ENCODE measurements at regions not wholly inside any gene's neighbourhood (a gene's known extent, or its start where the extent isn't known, plus 50 kb on each side); places are given as distances from the start of the nearest gene placed in this dataset.
"Not testable (repeated sequence)": the region's sequence is repeated elsewhere in the genome, so short reads cannot be mapped to it uniquely, and the experiment has no call there.

DNA sequence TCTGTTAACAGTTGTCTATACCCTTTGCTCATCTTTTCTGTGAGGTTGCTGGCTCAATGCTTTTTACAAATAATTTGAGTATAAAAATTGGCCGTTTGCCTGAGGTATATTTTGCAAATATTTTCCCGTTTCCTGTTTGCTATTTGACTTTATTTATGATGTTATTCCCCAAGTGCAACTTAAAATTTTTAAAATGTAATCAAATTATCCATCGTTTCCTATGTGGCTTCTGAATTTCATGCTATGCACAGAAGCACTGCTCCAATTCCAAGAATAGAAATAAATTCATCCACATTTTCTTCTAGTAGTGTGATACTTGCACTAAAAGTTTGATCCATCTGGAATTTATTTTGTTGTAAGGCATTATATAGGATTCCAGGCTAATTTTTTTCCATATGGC, 123.6 kb downstream of the ZNF608 start:
- Histone ChIP-seq H3K9ac (ENCODE audit: low read depth in 1 of 3, low read length in 3 of 3) (no peak overlapping the region), H3K27me3 (ENCODE audit: control insufficient read depth in 3 of 3, insufficient read depth in 3 of 3, low read length in 3 of 3) (no peaks in the 10 kb centered on the region), H3K9me3 (ENCODE audit: control insufficient read depth in 3 of 3, low read length in 3 of 3) (no peaks in the 10 kb centered on the region), H3K4me3 (ENCODE audit: low read length in 3 of 3) (no peak overlapping the region), H3K4me1 (ENCODE audit: control insufficient read depth in 3 of 3, insufficient read depth in 3 of 3, low read length in 3 of 3) (no peaks in the 10 kb centered on the region), H3K36me3 (ENCODE audit: control insufficient read depth in 3 of 3, insufficient read depth in 3 of 3, low read length in 3 of 3) (no peaks in the 10 kb centered on the region), H3K27ac (ENCODE audit: low read depth, low read length) (no peak overlapping the region)

DNA sequence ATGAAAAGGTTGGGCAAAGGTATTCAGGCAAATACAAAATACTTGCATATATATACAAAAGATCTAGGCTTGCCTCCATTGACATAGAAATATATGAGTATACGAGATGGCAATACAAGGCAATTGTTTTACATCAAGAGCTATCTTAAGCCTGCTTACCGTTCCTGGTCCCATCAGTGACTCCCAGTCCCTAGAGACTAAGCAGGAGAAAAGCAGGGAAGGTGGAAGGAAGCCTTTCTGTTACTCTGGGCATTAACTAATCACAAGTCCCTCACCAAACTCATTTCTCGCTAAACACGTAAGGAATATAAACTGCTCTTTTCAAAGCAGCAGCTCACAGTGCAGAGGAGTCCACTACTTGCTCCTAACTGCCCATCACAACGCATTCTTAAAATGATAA, 125.2 kb downstream of the ZNF608 start:
- H3K27ac ChIP-seq (ENCODE audit: low read depth, low read length), result no peak overlapping the region
- H3K9me3 ChIP-seq (ENCODE audit: control insufficient read depth in 3 of 3, low read length in 3 of 3), result no peaks in the 10 kb centered on the region
- no peak overlapping the region for H3K9ac ChIP-seq (ENCODE audit: low read depth in 1 of 3, low read length in 3 of 3)
- H3K4me3 ChIP-seq (ENCODE audit: low read length in 3 of 3), result no peak overlapping the region
- H3K36me3 ChIP-seq (ENCODE audit: control insufficient read depth in 3 of 3, insufficient read depth in 3 of 3, low read length in 3 of 3), result no peaks in the 10 kb centered on the region
- H3K27me3 ChIP-seq (ENCODE audit: control insufficient read depth in 3 of 3, insufficient read depth in 3 of 3, low read length in 3 of 3), result no peaks in the 10 kb centered on the region
- H3K4me1 ChIP-seq (ENCODE audit: control insufficient read depth in 3 of 3, insufficient read depth in 3 of 3, low read length in 3 of 3), result no peaks in the 10 kb centered on the region

DNA sequence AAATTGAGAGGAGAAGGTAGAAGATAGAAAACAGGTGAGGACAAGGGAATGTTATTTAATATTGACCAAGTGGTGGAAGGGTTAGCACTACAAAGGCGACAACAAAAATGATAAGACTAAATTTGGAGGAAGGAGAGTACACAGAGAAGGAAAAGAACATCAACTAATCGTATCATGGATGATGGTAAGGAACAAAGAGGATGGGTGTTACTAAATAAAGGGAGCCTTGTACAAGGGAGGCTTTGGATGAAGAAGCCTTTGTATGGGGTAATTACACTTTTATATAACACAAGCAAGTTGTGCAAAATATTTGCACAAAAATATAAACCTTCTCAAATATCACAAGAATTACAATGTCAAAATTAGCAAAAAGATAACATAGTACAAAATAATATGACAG, 125.7 kb downstream of the ZNF608 start:
- Histone ChIP-seq H3K27ac (ENCODE audit: low read depth, low read length) (no peak overlapping the region), H3K9me3 (ENCODE audit: control insufficient read depth in 3 of 3, low read length in 3 of 3) (no peaks in the 10 kb centered on the region), H3K36me3 (ENCODE audit: control insufficient read depth in 3 of 3, insufficient read depth in 3 of 3, low read length in 3 of 3) (no peaks in the 10 kb centered on the region), H3K27me3 (ENCODE audit: control insufficient read depth in 3 of 3, insufficient read depth in 3 of 3, low read length in 3 of 3) (no peaks in the 10 kb centered on the region), H3K9ac (ENCODE audit: low read depth in 1 of 3, low read length in 3 of 3) (no peak overlapping the region), H3K4me1 (ENCODE audit: control insufficient read depth in 3 of 3, insufficient read depth in 3 of 3, low read length in 3 of 3) (no peaks in the 10 kb centered on the region), H3K4me3 (ENCODE audit: low read length in 3 of 3) (no peak overlapping the region)

DNA sequence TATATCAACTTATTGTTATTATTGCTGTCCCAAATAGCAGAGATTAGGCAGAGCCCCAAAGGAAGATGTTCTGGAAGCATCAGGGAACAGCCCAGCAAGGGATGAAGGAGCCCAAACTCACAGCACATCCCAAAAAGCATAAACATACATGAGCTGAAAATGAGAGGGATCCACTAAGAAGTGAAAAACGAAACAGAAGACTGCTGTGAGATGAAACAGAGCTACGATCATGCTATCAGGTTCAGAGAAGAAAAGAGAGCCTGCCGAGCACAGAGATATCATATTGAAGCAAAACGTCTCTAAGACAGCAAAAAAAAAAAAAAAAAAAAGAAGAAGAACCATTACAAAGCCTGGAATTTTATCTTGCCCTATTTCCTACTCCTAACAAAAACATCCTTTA, 127.3 kb downstream of the ZNF608 start:
- no peak overlapping the region for H3K9ac ChIP-seq (ENCODE audit: low read depth in 1 of 3, low read length in 3 of 3)
- H3K4me1 ChIP-seq (ENCODE audit: control insufficient read depth in 3 of 3, insufficient read depth in 3 of 3, low read length in 3 of 3), result no peaks in the 10 kb centered on the region
- H3K4me3 ChIP-seq (ENCODE audit: low read length in 3 of 3), result no peak overlapping the region
- no peaks in the 10 kb centered on the region for H3K36me3 ChIP-seq (ENCODE audit: control insufficient read depth in 3 of 3, insufficient read depth in 3 of 3, low read length in 3 of 3)
- H3K27ac ChIP-seq (ENCODE audit: low read depth, low read length), result no peak overlapping the region
- H3K9me3 ChIP-seq (ENCODE audit: control insufficient read depth in 3 of 3, low read length in 3 of 3), result no peaks in the 10 kb centered on the region
- no peaks in the 10 kb centered on the region for H3K27me3 ChIP-seq (ENCODE audit: control insufficient read depth in 3 of 3, insufficient read depth in 3 of 3, low read length in 3 of 3)

DNA sequence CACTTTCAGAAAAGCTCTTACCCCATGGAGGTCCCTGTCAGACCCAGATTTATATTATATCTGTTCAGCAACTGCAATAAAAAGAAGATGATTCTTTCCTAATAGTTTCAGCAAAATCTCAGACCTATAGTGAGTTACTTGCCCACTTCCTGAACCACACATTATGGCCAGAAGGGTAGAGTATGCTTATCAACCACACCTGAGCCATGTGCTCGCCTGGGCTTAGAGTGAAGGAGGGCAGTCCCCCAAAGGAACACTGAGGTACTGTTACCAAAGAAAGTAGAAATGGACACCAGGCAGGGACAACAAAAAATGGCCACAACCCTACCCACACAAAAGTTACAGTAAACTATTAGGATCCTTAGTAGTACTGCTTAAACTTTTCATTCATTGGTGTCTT, 128.7 kb downstream of the ZNF608 start:
- Histone ChIP-seq H3K9me3 (ENCODE audit: control insufficient read depth in 3 of 3, low read length in 3 of 3) (no peaks in the 10 kb centered on the region), H3K27me3 (ENCODE audit: control insufficient read depth in 3 of 3, insufficient read depth in 3 of 3, low read length in 3 of 3) (no peaks in the 10 kb centered on the region), H3K36me3 (ENCODE audit: control insufficient read depth in 3 of 3, insufficient read depth in 3 of 3, low read length in 3 of 3) (no peaks in the 10 kb centered on the region), H3K4me3 (ENCODE audit: low read length in 3 of 3) (no peak overlapping the region), H3K4me1 (ENCODE audit: control insufficient read depth in 3 of 3, insufficient read depth in 3 of 3, low read length in 3 of 3) (no peaks in the 10 kb centered on the region), H3K27ac (ENCODE audit: low read depth, low read length) (no peak overlapping the region), H3K9ac (ENCODE audit: low read depth in 1 of 3, low read length in 3 of 3) (no peak overlapping the region)

DNA sequence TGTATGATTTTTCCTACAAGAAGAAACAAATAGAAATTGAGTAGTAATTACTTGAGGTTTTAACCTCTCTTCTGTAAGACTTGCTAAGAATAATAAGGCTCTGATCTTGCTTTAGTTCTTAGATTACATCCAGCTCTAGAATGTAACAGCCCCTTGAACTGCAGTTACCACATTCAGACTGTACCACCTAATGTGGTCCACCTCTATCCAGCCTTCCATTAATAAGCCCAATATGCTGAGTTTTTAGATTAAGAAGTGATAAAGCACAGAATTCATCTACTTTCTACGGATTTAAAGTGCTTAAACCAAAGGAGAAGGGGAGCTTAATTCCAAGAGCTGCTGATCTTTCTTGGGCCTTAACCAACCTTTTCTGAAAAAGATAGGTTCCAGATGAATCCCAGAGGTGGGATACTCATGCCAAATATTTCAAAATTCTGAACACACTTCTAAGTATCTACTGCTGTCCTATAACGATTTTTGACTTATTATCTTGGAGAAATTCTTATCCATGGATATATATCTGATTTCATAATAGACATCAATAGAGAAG, 131.5 kb downstream of the ZNF608 start:
- Histone ChIP-seq H3K36me3 (ENCODE audit: control insufficient read depth in 3 of 3, insufficient read depth in 3 of 3, low read length in 3 of 3) (no peaks in the 10 kb centered on the region), H3K4me3 (ENCODE audit: low read length in 3 of 3) (no peak overlapping the region), H3K4me1 (ENCODE audit: control insufficient read depth in 3 of 3, insufficient read depth in 3 of 3, low read length in 3 of 3) (no peaks in the 10 kb centered on the region), H3K27me3 (ENCODE audit: control insufficient read depth in 3 of 3, insufficient read depth in 3 of 3, low read length in 3 of 3) (no peaks in the 10 kb centered on the region), H3K27ac (ENCODE audit: low read depth, low read length) (no peak overlapping the region), H3K9ac (ENCODE audit: low read depth in 1 of 3, low read length in 3 of 3) (no peak overlapping the region), H3K9me3 (ENCODE audit: control insufficient read depth in 3 of 3, low read length in 3 of 3) (no peaks in the 10 kb centered on the region)

DNA sequence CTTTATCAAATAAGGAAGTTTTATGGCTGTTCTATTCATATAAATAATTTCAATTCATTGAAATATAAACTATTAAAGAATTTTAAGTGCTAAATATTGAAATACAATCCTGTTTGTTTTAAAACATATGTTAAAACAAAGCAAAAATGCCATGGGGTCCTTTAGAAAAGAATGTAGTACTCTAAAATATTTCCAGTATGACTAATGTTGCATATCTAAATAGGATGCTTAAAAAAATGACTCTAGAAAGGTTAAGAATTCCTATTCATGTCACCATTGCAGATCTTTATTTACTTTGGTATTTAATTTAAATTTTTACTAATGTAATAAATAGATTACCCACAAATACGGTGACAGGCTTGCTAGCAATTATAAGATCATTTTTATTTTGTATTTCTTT, 132.3 kb downstream of the ZNF608 start:
- H3K4me1 ChIP-seq (ENCODE audit: control insufficient read depth in 3 of 3, insufficient read depth in 3 of 3, low read length in 3 of 3), result no peaks in the 10 kb centered on the region
- H3K4me3 ChIP-seq (ENCODE audit: low read length in 3 of 3), result no peak overlapping the region
- H3K27ac ChIP-seq (ENCODE audit: low read depth, low read length), result no peak overlapping the region
- H3K27me3 ChIP-seq (ENCODE audit: control insufficient read depth in 3 of 3, insufficient read depth in 3 of 3, low read length in 3 of 3), result no peaks in the 10 kb centered on the region
- no peak overlapping the region for H3K9ac ChIP-seq (ENCODE audit: low read depth in 1 of 3, low read length in 3 of 3)
- H3K9me3 ChIP-seq (ENCODE audit: control insufficient read depth in 3 of 3, low read length in 3 of 3), result no peaks in the 10 kb centered on the region
- H3K36me3 ChIP-seq (ENCODE audit: control insufficient read depth in 3 of 3, insufficient read depth in 3 of 3, low read length in 3 of 3), result no peaks in the 10 kb centered on the region

DNA sequence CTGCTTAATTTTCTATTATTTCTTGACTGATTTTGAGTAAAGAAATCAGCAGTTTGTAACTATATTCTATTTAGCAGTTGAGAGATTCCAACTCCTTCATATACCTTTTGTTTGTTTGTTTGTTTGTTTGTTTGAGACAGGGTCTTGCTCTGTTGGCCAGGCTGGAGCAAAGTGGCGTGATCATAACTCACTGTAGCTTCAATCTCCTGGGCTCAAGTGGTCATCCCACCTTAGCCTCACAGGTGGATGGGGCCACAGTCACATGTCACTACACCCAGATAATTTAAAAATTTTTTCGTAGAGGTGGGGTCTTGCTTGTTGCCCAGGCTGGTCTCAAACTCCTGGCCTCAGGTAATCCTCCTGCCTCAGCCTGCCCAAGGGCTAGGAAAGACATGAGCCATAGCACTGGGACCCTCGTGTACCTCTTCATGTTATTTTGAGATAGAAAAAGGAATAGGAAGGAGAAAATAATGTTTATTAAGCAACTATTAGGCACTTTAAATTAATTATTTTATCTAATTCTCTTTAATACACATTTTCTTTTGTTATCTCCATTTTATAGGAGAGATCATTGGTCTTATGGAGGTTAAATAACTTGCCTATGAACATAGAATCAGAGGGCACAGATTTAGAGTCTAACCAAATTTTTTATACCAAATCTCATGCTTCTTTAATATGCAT, 133.0 kb downstream of the ZNF608 start:
- Histone ChIP-seq H3K4me1 (ENCODE audit: control insufficient read depth in 3 of 3, insufficient read depth in 3 of 3, low read length in 3 of 3) (no peaks in the 10 kb centered on the region), H3K9me3 (ENCODE audit: control insufficient read depth in 3 of 3, low read length in 3 of 3) (no peaks in the 10 kb centered on the region), H3K27ac (ENCODE audit: low read depth, low read length) (no peak overlapping the region), H3K9ac (ENCODE audit: low read depth in 1 of 3, low read length in 3 of 3) (no peak overlapping the region), H3K4me3 (ENCODE audit: low read length in 3 of 3) (no peak overlapping the region), H3K27me3 (ENCODE audit: control insufficient read depth in 3 of 3, insufficient read depth in 3 of 3, low read length in 3 of 3) (no peaks in the 10 kb centered on the region), H3K36me3 (ENCODE audit: control insufficient read depth in 3 of 3, insufficient read depth in 3 of 3, low read length in 3 of 3) (no peaks in the 10 kb centered on the region)

DNA sequence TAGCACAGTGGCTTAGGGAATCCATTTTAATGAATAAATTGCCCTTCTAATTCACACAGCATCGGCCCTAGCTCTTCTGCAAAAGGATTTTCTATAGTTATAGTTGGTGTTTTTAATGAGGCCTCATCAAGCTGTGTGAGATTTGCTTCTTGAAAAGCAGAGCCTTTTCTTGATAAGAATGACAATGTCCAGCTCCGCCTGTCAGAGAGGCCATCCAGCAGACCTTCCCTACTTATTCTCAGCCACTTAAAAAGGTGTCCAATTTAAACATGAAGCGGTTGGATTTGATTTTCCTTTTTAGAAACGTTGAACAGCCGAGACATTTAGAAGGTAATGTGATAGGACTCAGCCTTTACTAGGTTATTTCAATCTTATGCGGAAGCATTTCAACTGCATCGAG, 134.4 kb downstream of the ZNF608 start:
- Histone ChIP-seq H3K4me1 (ENCODE audit: control insufficient read depth in 3 of 3, insufficient read depth in 3 of 3, low read length in 3 of 3) (no peaks in the 10 kb centered on the region), H3K9me3 (ENCODE audit: control insufficient read depth in 3 of 3, low read length in 3 of 3) (no peaks in the 10 kb centered on the region), H3K4me3 (ENCODE audit: low read length in 3 of 3) (no peak overlapping the region), H3K9ac (ENCODE audit: low read depth in 1 of 3, low read length in 3 of 3) (no peak overlapping the region), H3K27ac (ENCODE audit: low read depth, low read length) (no peak overlapping the region), H3K36me3 (ENCODE audit: control insufficient read depth in 3 of 3, insufficient read depth in 3 of 3, low read length in 3 of 3) (no peaks in the 10 kb centered on the region), H3K27me3 (ENCODE audit: control insufficient read depth in 3 of 3, insufficient read depth in 3 of 3, low read length in 3 of 3) (no peaks in the 10 kb centered on the region)

DNA sequence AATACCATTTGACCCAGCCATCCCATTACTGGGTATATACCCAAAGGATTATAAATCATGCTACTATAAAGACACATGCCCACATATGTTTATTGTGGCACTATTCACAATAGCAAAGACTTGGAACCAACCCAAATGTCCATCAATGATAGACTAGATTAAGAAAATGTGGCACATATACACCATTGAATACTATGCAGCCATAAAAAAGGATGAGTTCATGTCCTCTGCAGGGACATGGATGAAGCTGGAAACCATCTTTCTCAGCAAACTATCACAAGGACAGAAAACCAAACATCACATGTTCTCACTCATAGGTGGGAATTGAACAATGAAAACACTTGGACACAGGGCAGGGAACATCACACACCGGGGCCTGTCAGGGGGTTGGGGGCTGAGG, 135.2 kb downstream of the ZNF608 start:
- not testable (repeated sequence) for H3K27me3 ChIP-seq (ENCODE audit: control insufficient read depth in 3 of 3, insufficient read depth in 3 of 3, low read length in 3 of 3); H3K4me3 ChIP-seq (ENCODE audit: low read length in 3 of 3); H3K4me1 ChIP-seq (ENCODE audit: control insufficient read depth in 3 of 3, insufficient read depth in 3 of 3, low read length in 3 of 3); H3K36me3 ChIP-seq (ENCODE audit: control insufficient read depth in 3 of 3, insufficient read depth in 3 of 3, low read length in 3 of 3); H3K9me3 ChIP-seq (ENCODE audit: control insufficient read depth in 3 of 3, low read length in 3 of 3); H3K9ac ChIP-seq (ENCODE audit: low read depth in 1 of 3, low read length in 3 of 3); H3K27ac ChIP-seq (ENCODE audit: low read depth, low read length)
